Skeletal muscle satellite cell (primary cell): ENCODE measurements at regions not wholly inside any gene's neighbourhood (a gene's known extent, or its start where the extent isn't known, plus 50 kb on each side); places are given as distances from the start of the nearest gene placed in this dataset.
A peak's percentile ranks its signal among the peaks of the same experiment; 100 is the strongest.

Source experiments
- H3K27me3 ChIP-seq: 2 replicates; pipeline ENCODE4 v1.7.0; 2013; ENCODE audit warnings: low read length; ENCODE audit not compliant: control insufficient read depth, insufficient read depth
- H3K36me3 ChIP-seq: 2 replicates; pipeline ENCODE4 v1.7.0; 2013; ENCODE audit warnings: mild to moderate bottlenecking, control low read depth, low read length; ENCODE audit not compliant: insufficient read depth
- H3K4me1 ChIP-seq: 2 replicates; pipeline ENCODE4 v1.7.0; 2013; ENCODE audit warnings: low read length; ENCODE audit not compliant: control insufficient read depth, insufficient read depth
- H3K4me2 ChIP-seq: 2 replicates; pipeline ENCODE4 v1.7.0; 2013; ENCODE audit warnings: mild to moderate bottlenecking, low read length
- H3K4me3 ChIP-seq: 2 replicates; pipeline ENCODE4 v1.7.0; 2013; ENCODE audit warnings: low read length
- H3K9ac ChIP-seq: 2 replicates; pipeline ENCODE4 v1.7.0; 2013; ENCODE audit warnings: mild to moderate bottlenecking, low read depth, low read length, moderate library complexity
- H3K9me3 ChIP-seq: replicated peaks from 2 replicates; pipeline ENCODE4 v1.7.0; 2013; ENCODE audit warnings: mild to moderate bottlenecking, control low read depth, low read length

- Histone ChIP-seq H3K4me1 (peaks cover 34% of the 10 kb centered on the region), H3K4me3 (no peak overlapping the region), H3K9me3 (no peaks in the 10 kb centered on the region), H3K36me3 (no peaks in the 10 kb centered on the region), H3K4me2 (no peak overlapping the region), H3K27me3 (no peaks in the 10 kb centered on the region), H3K9ac (no peak overlapping the region)
Measured at GRCh38 chr9:14031810-14032209, 282.1 kb downstream of the NFIB start.

GRCh38 chr9:14031060-14031414 lies 282.9 kb downstream of the NFIB start:
- H3K9me3 ChIP-seq, result no peaks in the 10 kb centered on the region
- peaks cover 34% of the 10 kb centered on the region for H3K4me1 ChIP-seq
- H3K36me3 ChIP-seq, result no peaks in the 10 kb centered on the region
- H3K4me3 ChIP-seq, result peak overlapping the region; percentile 59
- H3K27me3 ChIP-seq, result no peaks in the 10 kb centered on the region
- peak overlapping the region; percentile 40 for H3K9ac ChIP-seq
- H3K4me2 ChIP-seq, result peak overlapping the region; percentile 72

- H3K27me3 ChIP-seq, result no peaks in the 10 kb centered on the region
- H3K4me1 ChIP-seq, result peaks cover 34% of the 10 kb centered on the region
- H3K4me2 ChIP-seq, result peak overlapping the region; percentile 72
- no peaks in the 10 kb centered on the region for H3K36me3 ChIP-seq
- H3K9me3 ChIP-seq, result no peaks in the 10 kb centered on the region
- H3K4me3 ChIP-seq, result peak overlapping the region; percentile 59
- peak overlapping the region; percentile 40 for H3K9ac ChIP-seq
Measured at GRCh38 chr9:14030375-14031059, 283.4 kb downstream of the NFIB start.

- Histone ChIP-seq H3K4me1 (peaks cover 34% of the 10 kb centered on the region), H3K4me3 (peak overlapping the region; percentile 59), H3K36me3 (no peaks in the 10 kb centered on the region), H3K9me3 (no peaks in the 10 kb centered on the region), H3K4me2 (peak overlapping the region; percentile 72), H3K27me3 (no peaks in the 10 kb centered on the region), H3K9ac (peak overlapping the region; percentile 40)
Measured at GRCh38 chr9:14029806-14030374, 284.1 kb downstream of the NFIB start.

- no peak overlapping the region for H3K4me3 ChIP-seq
- H3K4me1 ChIP-seq, result peaks cover 40% of the 10 kb centered on the region
- no peaks in the 10 kb centered on the region for H3K27me3 ChIP-seq
- no peaks in the 10 kb centered on the region for H3K36me3 ChIP-seq
- H3K9me3 ChIP-seq, result no peaks in the 10 kb centered on the region
- H3K4me2 ChIP-seq, result no peak overlapping the region
- no peak overlapping the region for H3K9ac ChIP-seq
Measured at GRCh38 chr9:14027116-14027800, 286.7 kb downstream of the NFIB start.

- no peak overlapping the region for H3K4me3 ChIP-seq
- no peaks in the 10 kb centered on the region for H3K9me3 ChIP-seq
- no peak overlapping the region for H3K4me2 ChIP-seq
- no peaks in the 10 kb centered on the region for H3K27me3 ChIP-seq
- no peak overlapping the region for H3K9ac ChIP-seq
- H3K4me1 ChIP-seq, result peaks cover 33% of the 10 kb centered on the region
- H3K36me3 ChIP-seq, result no peaks in the 10 kb centered on the region
Measured at GRCh38 chr9:14025741-14026140, 288.2 kb downstream of the NFIB start.

- Histone ChIP-seq H3K9ac (no peak overlapping the region), H3K4me1 (peaks cover 21% of the 10 kb centered on the region), H3K4me2 (no peak overlapping the region), H3K36me3 (no peaks in the 10 kb centered on the region), H3K27me3 (no peaks in the 10 kb centered on the region), H3K4me3 (no peak overlapping the region), H3K9me3 (no peaks in the 10 kb centered on the region)
Measured at GRCh38 chr9:14023285-14023684, 290.7 kb downstream of the NFIB start.

- peaks cover 15% of the 10 kb centered on the region for H3K4me1 ChIP-seq
- H3K36me3 ChIP-seq, result no peaks in the 10 kb centered on the region
- H3K4me3 ChIP-seq, result no peak overlapping the region
- H3K9me3 ChIP-seq, result no peaks in the 10 kb centered on the region
- H3K9ac ChIP-seq, result no peak overlapping the region
- H3K4me2 ChIP-seq, result no peak overlapping the region
- H3K27me3 ChIP-seq, result no peaks in the 10 kb centered on the region
Measured at GRCh38 chr9:14021871-14022525, 291.9 kb downstream of the NFIB start.

GRCh38 chr9:14018081-14018480 lies 295.9 kb downstream of the NFIB start:
- no peak overlapping the region for H3K4me2 ChIP-seq
- H3K4me1 ChIP-seq, result peaks cover 13% of the 10 kb centered on the region
- H3K36me3 ChIP-seq, result no peaks in the 10 kb centered on the region
- peaks cover 4% of the 10 kb centered on the region for H3K27me3 ChIP-seq
- H3K9ac ChIP-seq, result no peak overlapping the region
- H3K9me3 ChIP-seq, result no peaks in the 10 kb centered on the region
- no peak overlapping the region for H3K4me3 ChIP-seq

- Histone ChIP-seq H3K9ac (no peak overlapping the region), H3K27me3 (peaks cover 4% of the 10 kb centered on the region), H3K9me3 (no peaks in the 10 kb centered on the region), H3K4me3 (no peak overlapping the region), H3K36me3 (no peaks in the 10 kb centered on the region), H3K4me2 (no peak overlapping the region), H3K4me1 (no peaks in the 10 kb centered on the region)
Measured at GRCh38 chr9:14014744-14015143, 299.2 kb downstream of the NFIB start.

GRCh38 chr9:14014218-14014617 lies 299.7 kb downstream of the NFIB start:
- no peak overlapping the region for H3K4me3 ChIP-seq
- no peak overlapping the region for H3K4me2 ChIP-seq
- H3K9me3 ChIP-seq, result no peaks in the 10 kb centered on the region
- no peaks in the 10 kb centered on the region for H3K4me1 ChIP-seq
- no peaks in the 10 kb centered on the region for H3K36me3 ChIP-seq
- no peak overlapping the region for H3K9ac ChIP-seq
- H3K27me3 ChIP-seq, result peaks cover 4% of the 10 kb centered on the region
